GM21526 (cell line): ENCODE measurements at regions not wholly inside any gene's neighbourhood (a gene's known extent, or its start where the extent isn't known, plus 50 kb on each side); places are given as distances from the start of the nearest gene placed in this dataset.
"Not testable (repeated sequence)": the region's sequence is repeated elsewhere in the genome, so short reads cannot be mapped to it uniquely, and the experiment has no call there.

Experiments used
- ATAC-seq: cut with Tn5 transposase; IDR thresholded peaks from one replicate; pipeline ENCODE4 v1.9.1; 2021; ENCODE audit warnings: moderate library complexity; ENCODE audit not compliant: unreplicated experiment, low FRiP score

DNA sequence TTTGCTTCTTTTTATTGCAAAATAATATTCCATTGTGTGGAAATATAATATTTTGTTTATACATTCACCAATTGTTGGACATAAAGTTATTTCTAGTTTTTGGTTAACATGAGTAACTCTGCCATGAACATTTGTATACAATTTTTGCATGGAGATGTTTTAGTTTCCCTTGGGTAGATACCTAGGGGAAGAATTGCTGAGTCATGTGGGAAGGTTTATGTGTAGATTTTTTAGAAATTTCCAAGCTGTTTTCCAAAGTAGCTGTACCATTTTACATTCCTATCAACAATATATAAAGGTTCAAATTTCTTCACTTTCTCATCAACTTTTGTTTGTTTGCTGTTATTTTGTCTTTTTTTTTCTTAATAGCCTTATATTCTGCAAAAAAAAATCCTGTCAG, 664.7 kb upstream of the FBXO33 start:
- ATAC-seq: no peak

DNA sequence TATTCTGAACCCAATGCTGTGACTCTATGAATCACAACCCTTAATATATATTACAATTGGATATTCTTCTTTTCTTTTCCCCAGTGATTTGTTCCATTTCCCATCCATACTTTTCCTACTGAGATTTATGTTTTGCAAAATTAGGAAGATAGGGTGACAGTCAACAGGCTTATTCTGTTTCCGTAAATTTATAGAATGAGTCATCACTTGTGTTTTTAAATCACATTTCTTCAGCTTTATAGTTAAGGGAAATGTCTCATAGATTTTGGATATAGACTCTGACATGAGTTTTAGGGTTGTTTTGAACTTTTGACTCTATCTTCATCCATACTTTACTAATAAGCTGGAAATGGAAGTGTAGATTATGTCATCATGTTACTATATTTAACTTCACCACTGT, 661.6 kb upstream of the FBXO33 start:
- no peak for ATAC-seq

DNA sequence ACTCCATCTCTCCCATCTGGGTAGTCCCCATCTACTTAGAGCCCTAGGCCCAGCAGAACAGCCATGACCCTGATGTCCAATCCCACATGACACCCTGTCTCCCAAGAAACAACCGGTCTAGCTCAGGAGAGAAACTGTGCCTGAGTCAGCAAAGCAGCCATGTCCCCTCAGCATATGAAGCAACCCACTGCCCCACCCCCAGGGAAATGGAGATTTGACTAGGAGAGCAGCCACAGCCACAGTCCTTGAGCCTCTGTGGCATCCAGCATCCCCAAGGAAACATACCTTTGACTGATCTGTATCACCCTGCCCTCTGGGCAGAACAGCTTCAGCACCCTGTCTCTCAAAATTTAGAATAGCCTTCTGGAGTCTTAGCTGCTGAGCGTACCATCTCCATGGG, 641.9 kb upstream of the FBXO33 start:
- ATAC-seq: no peak

DNA sequence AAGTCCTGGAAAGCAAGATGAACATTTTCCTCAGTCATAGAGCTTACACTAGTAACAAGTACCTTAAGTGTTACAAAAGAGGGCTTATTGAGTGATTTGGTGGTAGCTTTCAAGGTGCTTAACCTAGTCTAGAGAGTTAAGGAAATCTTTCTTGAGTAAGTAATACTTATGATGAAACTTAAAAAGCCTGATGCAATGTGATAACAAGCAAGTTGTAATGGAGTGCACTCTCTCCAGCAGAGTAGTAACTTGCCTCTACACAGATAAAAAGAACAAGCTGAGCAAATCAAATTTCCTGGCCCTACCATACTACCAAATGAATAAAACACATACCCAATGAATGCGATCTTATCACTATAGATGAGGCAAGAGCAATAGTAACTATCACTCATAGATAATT, 639.9 kb upstream of the FBXO33 start:
- no peak for ATAC-seq

DNA sequence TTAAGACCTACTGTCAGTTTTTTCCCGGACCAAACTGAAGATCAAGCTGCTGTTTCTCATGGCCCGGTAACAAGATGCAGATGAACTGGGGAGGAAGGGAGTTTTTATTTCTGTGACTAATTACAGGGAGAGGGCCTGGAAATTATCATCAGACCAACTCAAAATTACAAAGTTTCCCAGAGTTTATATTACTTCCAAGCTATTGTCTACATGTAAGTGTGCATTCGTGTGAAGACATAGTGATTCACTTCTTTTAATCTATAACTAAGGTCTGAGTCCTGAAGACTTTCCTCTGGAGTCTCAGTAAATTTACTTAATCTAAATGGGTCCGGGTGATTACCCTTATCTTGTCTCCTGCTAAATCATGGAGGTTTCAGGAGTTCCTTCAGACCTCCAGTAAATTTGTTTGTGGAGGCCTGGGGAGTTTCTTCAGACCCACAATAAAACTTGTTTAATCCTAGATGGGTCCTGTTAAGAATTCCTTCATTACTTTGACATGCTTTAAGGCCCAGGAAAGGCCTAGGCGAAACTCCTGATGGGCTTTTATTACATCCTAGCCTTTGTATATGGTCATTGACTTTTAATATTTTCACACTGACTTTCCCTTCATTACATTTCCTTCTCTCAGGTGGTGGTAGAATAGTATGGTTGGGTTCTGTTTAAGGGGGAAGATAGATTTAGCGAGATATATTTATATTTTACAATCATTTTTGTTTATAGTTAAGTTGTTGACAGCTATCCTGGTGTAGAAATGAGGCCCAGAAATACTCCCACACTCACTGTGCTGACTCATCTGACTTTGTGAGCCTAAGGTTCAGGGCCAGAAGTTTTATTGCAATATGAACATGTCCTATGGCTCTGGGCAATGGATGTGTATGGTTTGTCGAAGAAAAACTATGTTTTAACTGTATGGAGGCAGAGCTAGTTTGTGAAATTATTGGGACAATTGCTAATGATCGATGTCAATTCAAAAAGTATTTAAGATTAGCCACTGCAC, 627.0 kb upstream of the FBXO33 start:
- no peak for ATAC-seq

DNA sequence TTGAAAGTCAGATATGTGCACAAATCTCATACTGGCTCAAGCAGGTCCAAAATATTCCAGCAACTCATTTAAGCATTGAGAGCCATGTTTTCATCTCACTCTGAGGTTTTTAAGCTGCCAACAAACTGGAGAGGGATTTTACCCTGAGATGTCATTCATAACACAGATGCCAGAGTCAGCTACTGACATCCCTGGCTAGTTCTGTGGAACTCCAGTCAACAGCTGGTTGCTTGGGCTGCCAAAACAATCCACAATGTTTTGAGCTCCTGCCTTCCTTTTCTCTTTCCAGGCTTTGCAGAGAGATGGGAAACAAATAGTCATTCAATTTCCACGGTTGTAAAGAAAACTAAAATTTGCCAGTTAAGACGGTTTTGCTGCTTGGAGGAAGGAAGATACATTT, 621.2 kb upstream of the FBXO33 start:
- ATAC-seq: no peak

DNA sequence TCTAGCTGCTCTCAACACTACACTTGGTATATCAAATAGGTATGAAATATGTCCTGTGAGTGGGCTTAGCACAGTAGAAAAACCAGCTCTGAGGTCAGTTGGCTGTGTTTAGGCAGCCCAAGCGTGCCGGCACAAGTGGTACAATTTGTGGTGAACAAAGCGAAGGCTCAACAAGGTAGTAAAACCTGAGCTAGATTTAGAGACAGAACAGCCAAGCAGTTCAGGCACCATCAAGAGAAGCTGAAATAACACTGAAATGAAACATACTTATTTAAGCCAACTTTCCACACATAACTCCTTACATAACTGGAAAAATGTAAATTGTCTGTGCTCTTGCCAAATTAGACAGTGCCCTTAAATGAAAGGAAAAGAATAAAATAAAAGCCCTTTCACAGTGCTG, 596.8 kb upstream of the FBXO33 start:
- no peak for ATAC-seq

DNA sequence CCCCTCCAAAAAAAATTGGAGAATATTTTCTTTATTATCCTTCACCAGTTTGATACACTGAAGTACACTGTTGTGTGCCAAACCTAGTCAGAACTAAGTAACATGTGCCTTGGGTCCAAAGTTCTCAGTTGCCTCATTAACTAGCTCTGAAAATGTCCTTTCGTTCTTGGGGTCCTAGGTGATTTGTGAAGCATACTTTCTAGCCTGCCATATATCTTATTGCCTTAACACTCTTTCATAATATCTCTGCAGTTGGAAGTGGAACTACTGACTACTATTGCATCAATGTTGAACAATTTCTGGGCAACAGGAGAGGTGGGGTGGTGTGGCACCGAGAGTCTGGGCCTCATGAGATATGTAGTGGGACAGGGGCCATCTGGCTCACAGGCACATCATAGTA, 592.9 kb upstream of the FBXO33 start:
- no peak for ATAC-seq

DNA sequence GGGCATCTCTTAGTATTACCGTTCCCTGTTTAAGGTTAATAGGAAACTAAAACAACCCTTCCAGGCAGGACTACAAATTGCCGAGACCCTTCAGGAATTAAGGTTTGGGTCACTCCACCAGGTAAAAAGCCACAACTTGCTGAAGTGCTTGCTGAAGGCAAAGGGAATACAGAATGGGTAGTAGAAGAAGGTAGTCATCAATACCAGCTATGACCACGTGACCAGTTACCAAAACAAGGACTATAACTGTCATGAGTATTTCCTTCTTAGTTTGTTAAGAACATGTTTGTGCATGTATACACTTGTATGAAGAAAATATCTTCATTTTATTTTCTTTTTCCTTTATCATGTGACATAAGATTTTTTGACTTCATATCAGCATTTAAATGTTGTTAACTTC, 578.7 kb upstream of the FBXO33 start:
- ATAC-seq: no peak

DNA sequence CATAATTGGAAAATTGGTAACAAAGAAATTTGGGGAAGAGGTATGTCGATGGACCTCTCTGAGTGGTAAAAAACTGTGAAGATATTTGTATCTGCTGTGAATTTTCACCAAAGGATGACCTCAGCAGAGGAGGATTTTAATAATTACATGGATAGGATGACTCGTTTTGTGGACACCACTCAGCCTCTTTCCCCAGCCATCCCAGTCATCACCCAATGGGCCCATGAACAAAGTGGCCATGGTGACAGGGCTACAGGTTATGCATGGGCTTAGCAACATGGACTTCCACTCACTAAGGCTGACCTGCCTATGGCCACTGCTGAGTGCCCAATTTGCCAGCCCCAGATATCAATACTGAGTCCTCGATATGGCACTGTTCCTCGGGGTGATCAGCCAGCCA, 577.5 kb upstream of the FBXO33 start:
- ATAC-seq: no peak

DNA sequence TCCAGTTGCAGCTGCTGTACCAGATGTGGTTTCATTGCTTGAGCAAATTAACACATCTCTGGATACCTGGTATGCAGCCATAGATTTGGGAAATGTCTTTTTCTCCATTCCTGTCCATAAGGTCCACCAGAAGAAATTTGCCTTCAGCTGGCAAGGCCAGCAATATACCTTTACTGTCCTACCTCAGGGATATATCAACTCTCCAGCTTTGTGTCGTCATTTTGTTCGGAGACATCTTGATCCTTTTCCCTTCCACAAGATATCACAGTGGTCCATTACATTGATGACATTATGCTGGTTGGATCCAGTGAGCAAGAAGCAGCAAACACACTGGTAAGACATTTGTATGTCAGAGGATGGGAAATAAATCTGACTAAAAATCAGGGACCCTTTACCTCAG, 576.1 kb upstream of the FBXO33 start:
- ATAC-seq: not testable (repeated sequence)

DNA sequence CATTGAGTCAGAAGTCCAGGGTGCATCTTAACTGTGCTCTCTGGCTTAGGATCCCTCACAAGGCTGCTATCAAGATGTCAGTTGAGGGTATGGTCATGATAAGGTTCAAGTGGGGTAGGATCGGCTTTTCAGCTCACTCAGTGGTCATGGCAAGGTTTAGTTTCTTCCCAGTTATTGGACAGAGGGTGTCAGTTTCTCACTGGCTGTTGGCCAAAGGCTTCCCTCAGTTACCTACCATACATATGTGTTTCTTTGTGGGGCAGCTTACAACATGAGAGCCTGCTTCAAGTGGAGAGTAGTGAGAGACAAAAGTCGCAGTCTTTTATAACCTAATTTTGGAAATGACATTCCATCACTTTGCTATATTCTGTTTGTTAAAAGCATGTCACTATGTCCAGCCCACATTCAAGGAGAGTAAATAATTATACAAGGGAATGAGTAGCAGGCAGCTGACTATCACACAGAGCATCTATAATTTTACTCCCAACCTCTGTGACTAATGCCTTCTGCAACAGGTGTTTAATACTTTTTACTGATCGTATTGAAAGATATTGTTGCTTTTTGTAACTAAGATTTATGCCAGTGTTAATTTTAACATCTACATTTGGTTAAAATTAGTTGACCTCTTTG, 572.8 kb upstream of the FBXO33 start:
- no peak for ATAC-seq

DNA sequence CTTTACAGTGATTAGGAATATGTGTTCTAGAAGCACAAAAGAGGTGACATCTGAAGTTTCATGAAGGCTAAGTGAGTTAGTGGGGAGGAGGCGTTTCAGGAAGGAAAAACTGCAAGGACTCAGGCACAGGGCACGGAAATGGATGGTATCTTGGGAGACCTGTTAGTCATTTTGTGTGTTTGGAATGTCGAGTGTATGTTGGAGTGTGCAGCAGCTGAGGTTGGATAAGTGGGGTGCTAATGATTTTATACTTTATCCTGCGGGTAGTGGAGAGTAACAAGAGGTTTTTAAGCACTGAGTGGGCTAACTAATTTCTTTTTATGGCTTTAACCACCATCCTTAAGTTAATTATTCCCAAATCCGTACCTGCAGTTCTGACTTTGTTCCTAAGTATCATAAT, 571.5 kb upstream of the FBXO33 start:
- ATAC-seq: no peak

DNA sequence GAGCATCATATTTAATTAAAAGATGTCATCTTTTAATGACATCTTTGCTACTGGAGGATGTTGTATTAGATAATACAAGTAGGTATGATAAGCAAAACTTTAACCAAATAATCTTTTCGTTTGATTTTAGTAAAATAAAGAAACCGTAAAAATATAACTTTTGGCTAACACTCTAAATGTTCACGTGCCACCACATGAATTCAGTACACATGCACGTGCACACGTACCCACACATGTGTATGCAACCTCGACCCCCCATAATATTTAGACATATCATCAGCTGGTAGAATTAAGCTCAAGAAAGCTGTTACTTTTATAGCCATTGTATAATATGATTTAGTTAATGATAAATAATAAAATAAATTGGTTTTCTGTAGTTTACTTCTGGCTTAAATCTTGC, 566.6 kb upstream of the FBXO33 start:
- no peak for ATAC-seq

DNA sequence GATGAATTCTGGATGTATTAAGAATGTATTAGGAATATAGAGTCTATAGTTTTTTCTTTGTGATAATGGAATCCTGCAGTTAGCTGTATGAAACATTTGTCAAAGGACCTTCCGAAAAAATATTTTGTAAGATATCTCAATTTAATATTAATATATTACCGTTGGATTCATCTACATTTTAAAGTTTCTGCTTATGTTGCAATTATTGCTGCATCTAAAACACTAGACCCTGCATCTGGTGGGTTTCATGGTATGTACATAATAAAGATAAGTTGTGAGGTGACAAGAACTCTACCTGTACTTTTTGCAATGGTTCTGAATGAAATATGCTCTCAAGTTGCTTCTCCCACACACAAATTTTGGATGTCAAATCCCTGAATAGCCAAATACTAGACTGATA, 565.9 kb upstream of the FBXO33 start:
- no peak for ATAC-seq

DNA sequence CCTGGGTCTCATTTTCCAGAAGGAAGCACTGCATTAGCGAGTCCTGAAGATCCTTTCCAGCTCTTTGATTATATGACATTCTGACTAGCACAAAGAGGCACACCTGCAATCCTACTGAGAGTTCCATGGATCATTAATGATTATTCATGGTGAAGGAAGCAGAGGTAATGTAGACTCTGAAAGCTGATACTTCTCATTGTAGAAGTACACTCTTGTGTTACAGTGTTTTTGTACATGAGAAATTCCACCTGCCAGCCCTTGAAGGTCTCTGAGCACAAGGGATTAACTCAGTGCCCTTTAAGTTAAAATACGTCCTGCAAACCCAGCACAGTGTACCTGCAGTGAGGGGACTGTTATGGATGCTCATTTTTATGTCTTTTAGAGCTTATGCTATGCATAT, 558.8 kb upstream of the FBXO33 start:
- no peak for ATAC-seq

DNA sequence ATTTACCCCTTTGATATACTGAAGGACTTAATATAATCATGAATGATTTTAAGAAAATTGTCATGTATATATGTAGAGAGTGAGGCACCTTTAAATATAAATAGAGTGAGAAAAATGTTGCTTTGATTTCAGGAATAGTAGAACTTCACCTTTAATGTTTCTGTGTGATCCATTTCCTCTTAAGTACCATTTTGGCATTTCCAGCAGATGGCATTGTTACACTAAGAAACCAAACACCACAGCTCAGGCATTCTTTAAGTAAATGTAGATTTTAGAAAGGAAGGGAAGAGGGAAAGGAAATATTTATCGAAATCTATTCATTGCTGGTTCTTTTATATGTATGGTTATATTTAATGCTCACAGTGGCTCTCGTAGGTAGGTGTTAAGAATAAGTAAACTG, 556.7 kb upstream of the FBXO33 start:
- ATAC-seq: no peak

DNA sequence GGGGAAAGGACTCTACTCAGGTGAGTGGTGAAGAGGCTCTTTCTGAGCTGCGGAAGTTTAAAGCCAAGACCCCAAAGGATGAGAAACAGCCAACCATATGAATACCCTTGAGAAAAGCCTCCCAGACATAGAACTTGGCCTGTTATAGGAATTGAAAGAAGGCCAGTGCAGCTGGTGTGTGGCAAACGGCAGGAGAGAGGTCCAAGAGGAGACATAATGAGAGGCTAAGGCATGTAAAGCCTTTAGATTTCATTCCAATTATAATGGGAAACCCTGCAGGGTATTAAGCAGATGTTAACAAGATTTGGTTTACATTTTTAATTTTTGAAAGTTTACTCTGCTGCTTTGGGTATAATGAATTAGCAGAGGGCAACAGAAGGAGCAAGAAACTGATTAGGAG, 552.1 kb upstream of the FBXO33 start:
- ATAC-seq: no peak

DNA sequence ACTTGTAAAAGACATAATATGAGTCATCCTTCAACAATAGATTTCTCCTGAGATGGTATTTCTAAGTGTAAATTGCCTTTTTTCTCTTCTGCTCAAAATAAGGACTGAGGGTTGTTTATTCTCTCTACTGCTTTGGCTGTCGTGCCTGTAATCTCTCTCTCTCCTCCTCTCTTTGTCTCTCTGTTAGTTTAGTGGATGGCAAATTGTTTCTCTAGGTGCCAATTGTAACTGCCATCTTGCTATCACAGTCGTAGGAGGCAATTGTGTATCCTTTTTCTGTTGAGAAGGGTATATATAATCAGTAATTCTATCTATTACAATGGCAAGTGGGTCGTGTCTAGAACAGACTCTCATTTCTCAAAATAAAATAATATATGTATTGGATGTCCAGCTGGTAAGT, 545.0 kb upstream of the FBXO33 start:
- no peak for ATAC-seq

DNA sequence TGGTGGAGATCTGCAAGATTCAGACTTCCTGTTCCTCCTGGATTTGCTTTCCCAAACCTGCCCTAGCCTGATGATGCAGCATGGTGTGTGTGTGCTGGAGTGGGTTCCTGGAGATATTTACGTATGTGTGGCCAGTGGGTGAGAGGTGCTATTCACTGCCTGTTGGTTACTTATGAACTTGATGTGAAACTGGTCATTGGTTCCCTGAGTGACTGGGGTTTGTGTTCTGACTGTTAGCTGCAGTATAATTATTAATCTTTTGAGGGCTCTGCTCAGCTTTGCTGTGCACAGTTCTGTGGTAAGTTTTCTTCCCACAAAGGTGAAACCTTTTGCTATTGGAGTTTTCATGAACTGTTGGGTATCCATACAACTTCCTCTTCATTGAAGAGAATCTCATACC, 541.8 kb upstream of the FBXO33 start:
- ATAC-seq: peak; percentile 92

DNA sequence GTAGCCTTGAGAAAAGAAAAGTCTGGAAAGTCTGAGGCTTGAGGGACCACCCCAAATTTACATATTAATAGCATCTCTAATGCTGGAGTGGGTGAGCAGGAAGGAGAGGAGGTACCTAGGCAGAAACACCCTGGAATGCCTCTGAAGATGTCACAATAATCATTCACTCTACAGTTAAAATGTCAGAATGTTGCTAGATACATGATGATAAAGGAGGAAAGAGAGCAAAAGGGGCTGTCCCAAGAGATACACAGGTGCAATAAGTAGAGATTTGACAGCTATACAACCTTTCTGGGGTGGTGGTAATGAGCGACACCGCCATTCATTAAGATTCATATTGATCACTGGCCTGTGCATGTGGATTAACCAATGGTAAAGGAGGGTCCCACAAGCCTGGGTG, 540.5 kb upstream of the FBXO33 start:
- no peak for ATAC-seq

DNA sequence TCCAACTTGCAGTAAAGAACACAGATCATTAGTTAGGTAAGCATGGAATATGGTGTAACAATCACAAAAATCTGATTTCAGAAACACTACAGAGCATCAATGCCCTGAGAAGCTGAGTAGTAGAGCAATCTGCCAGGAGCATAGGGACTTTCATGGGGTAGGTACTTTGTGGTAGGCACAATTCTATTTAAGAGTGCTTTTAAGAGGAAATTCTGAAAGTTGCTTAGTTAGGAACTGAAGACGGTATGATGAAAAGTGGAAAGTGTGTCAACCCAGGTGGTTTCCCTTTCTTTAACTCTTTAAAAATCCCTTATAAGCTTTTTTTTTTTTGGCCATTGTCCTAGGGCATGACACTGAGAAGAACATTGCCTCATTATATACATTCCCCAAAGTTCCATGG, 535.7 kb upstream of the FBXO33 start:
- no peak for ATAC-seq
